Nephron progenitor cell (in vitro differentiated cells): ENCODE measurements at regions not wholly inside any gene's neighbourhood (a gene's known extent, or its start where the extent isn't known, plus 50 kb on each side); places are given as distances from the start of the nearest gene placed in this dataset.

ENCODE experiments used
- DNase-seq: peaks from one replicate; pipeline ENCODE4 v3.0.0; 2021
- H3K27ac Mint-ChIP-seq: 2 replicates; pipeline ENCODE4 v1.8.0; 2021; ENCODE audit warnings: mild to moderate bottlenecking, moderate library complexity, mixed read lengths
- H3K27me3 Mint-ChIP-seq: 2 replicates; pipeline ENCODE4 v1.8.0; 2021; ENCODE audit warnings: mild to moderate bottlenecking, low read depth, mixed read lengths; ENCODE audit not compliant: poor library complexity
- H3K36me3 Mint-ChIP-seq: 2 replicates; pipeline ENCODE4 v1.8.0; 2021; ENCODE audit warnings: low read depth, mixed read lengths
- H3K4me1 Mint-ChIP-seq: 2 replicates; pipeline ENCODE4 v1.8.0; 2021; ENCODE audit warnings: mixed read lengths
- H3K4me3 Mint-ChIP-seq: 2 replicates; pipeline ENCODE4 v1.8.0; 2021; ENCODE audit warnings: mild to moderate bottlenecking, moderate library complexity, mixed read lengths
- H3K9me3 Mint-ChIP-seq: 2 replicates; pipeline ENCODE4 v1.8.0; 2021; ENCODE audit warnings: mild to moderate bottlenecking, moderate library complexity, mixed read lengths
- CTCF ChIP-seq: fragments of 200-600 bp; sonication (generic); IDR thresholded peaks from 2 replicates; pipeline ENCODE4 v1.5.0; 2021; ENCODE audit warnings: antibody characterized with exemption

- Mint-ChIP-seq H3K4me1 (no peaks in the 10 kb centered on the region), H3K4me3 (no peak overlapping the region), H3K27ac (no peak overlapping the region), H3K27me3 (no peaks in the 10 kb centered on the region), H3K9me3 (peaks cover 30% of the 10 kb centered on the region), H3K36me3 (peaks cover 18% of the 10 kb centered on the region)
- DNase-seq: no peak
- TF ChIP-seq CTCF: no peak
Observed at GRCh38 chr4:60757986-60758680, 442.0 kb upstream of the ADGRL3 start.

GRCh38 chr4:60759518-60760245 lies 440.4 kb upstream of the ADGRL3 start:
- H3K9me3 Mint-ChIP-seq: peaks cover 30% of the 10 kb centered on the region
- TF ChIP-seq CTCF: peak; percentile 20
- no peak overlapping the region for H3K4me3 Mint-ChIP-seq
- H3K36me3 Mint-ChIP-seq: peaks cover 18% of the 10 kb centered on the region
- no peaks in the 10 kb centered on the region for H3K27me3 Mint-ChIP-seq
- no peak overlapping the region for H3K27ac Mint-ChIP-seq
- no peaks in the 10 kb centered on the region for H3K4me1 Mint-ChIP-seq
- DNase-seq: no peak

- no peaks in the 10 kb centered on the region for H3K36me3 Mint-ChIP-seq
- TF ChIP-seq CTCF: no peak
Observed at GRCh38 chr4:60780874-60781273, 419.3 kb upstream of the ADGRL3 start.

GRCh38 chr4:60790608-60791007 lies 409.5 kb upstream of the ADGRL3 start:
- TF ChIP-seq CTCF: no peak
- no peaks in the 10 kb centered on the region for H3K4me1 Mint-ChIP-seq
- no peaks in the 10 kb centered on the region for H3K9me3 Mint-ChIP-seq
- no peaks in the 10 kb centered on the region for H3K27me3 Mint-ChIP-seq
- H3K27ac Mint-ChIP-seq: no peak overlapping the region
- no peaks in the 10 kb centered on the region for H3K36me3 Mint-ChIP-seq
- DNase-seq: no peak
- no peak overlapping the region for H3K4me3 Mint-ChIP-seq

More at GRCh38 chr4:60780874-60781273, 419.3 kb upstream of the ADGRL3 start:
- Mint-ChIP-seq H3K27me3 (peaks cover 6% of the 10 kb centered on the region), H3K4me1 (no peaks in the 10 kb centered on the region), H3K9me3 (no peaks in the 10 kb centered on the region), H3K4me3 (no peak overlapping the region), H3K27ac (no peak overlapping the region)
- no peak for DNase-seq

GRCh38 chr4:60794372-60794771 lies 405.8 kb upstream of the ADGRL3 start:
- DNase-seq: no peak
- Mint-ChIP-seq H3K27ac (no peak overlapping the region), H3K9me3 (no peaks in the 10 kb centered on the region), H3K4me1 (no peaks in the 10 kb centered on the region), H3K27me3 (no peaks in the 10 kb centered on the region), H3K4me3 (no peak overlapping the region), H3K36me3 (no peaks in the 10 kb centered on the region)
- no peak for TF ChIP-seq CTCF

GRCh38 chr4:60799214-60799613 lies 400.9 kb upstream of the ADGRL3 start:
- no peaks in the 10 kb centered on the region for H3K4me1 Mint-ChIP-seq
- H3K27ac Mint-ChIP-seq: no peak overlapping the region
- no peak overlapping the region for H3K4me3 Mint-ChIP-seq
- H3K9me3 Mint-ChIP-seq: no peaks in the 10 kb centered on the region
- TF ChIP-seq CTCF: no peak
- H3K36me3 Mint-ChIP-seq: no peaks in the 10 kb centered on the region
- no peak for DNase-seq
- no peaks in the 10 kb centered on the region for H3K27me3 Mint-ChIP-seq
